LNCAP (cell line): ENCODE measurements at regions not wholly inside any gene's neighbourhood (a gene's known extent, or its start where the extent isn't known, plus 50 kb on each side); places are given as distances from the start of the nearest gene placed in this dataset.

ENCODE experiments used
- TF ChIP-seq, protein P1 (sequence below): fragments of 450-650 bp; IDR thresholded peaks from 2 replicates; pipeline ENCODE4 v1.5.1; 2017; ENCODE audit warnings: mild to moderate bottlenecking

DNA sequence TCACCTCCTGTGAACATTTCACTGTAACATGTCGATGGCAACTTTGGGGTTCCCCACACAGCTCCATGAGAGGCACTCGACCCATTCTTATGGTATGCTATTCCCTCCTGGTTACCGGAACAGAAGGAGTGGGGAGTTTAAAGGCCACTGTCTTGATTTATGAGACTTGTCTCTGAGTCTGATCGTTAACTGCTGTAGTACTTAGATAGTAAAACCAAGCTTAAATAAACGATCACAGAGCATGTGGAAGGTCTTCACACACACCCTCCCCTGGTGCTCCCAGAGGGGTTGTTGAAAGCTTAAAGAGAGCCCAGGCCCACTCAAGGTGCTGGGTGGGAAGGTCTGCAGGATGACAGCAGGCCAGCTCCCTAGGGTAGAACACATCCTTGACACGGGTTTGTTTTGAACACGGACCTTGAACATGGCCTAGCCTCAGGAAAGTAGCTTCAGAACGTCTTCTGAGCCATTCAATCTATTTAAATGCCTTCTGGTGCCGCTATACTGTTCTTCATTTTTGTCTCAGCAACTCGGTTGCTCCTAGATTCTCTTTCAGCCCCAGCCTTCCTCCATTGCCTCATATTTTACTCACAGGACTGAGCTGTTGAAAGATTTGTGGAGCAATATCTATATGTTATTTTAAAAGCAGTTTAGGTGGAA, 335.3 kb downstream of the FGFR2 start:
- TF ChIP-seq, protein P1, sequence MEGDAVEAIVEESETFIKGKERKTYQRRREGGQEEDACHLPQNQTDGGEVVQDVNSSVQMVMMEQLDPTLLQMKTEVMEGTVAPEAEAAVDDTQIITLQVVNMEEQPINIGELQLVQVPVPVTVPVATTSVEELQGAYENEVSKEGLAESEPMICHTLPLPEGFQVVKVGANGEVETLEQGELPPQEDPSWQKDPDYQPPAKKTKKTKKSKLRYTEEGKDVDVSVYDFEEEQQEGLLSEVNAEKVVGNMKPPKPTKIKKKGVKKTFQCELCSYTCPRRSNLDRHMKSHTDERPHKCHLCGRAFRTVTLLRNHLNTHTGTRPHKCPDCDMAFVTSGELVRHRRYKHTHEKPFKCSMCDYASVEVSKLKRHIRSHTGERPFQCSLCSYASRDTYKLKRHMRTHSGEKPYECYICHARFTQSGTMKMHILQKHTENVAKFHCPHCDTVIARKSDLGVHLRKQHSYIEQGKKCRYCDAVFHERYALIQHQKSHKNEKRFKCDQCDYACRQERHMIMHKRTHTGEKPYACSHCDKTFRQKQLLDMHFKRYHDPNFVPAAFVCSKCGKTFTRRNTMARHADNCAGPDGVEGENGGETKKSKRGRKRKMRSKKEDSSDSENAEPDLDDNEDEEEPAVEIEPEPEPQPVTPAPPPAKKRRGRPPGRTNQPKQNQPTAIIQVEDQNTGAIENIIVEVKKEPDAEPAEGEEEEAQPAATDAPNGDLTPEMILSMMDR, result no peak

DNA sequence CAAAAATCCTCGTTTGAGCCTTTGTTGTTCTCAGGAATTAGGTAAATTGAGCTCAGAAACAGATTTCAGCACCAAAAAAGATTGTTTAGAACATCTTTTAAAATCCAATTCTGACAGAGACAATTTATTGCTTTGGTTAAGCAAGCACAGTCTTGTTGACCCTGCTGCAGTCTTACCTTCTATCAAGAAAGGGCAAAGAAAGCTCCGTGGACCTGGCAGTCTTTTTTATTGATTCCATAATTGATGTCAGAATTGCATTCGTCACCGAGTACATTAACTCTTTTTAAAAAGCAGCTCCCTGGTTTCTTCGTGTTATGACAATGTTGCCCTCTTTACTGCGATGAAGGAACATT, 334.8 kb downstream of the FGFR2 start:
- TF ChIP-seq, protein P1, result no peak

DNA sequence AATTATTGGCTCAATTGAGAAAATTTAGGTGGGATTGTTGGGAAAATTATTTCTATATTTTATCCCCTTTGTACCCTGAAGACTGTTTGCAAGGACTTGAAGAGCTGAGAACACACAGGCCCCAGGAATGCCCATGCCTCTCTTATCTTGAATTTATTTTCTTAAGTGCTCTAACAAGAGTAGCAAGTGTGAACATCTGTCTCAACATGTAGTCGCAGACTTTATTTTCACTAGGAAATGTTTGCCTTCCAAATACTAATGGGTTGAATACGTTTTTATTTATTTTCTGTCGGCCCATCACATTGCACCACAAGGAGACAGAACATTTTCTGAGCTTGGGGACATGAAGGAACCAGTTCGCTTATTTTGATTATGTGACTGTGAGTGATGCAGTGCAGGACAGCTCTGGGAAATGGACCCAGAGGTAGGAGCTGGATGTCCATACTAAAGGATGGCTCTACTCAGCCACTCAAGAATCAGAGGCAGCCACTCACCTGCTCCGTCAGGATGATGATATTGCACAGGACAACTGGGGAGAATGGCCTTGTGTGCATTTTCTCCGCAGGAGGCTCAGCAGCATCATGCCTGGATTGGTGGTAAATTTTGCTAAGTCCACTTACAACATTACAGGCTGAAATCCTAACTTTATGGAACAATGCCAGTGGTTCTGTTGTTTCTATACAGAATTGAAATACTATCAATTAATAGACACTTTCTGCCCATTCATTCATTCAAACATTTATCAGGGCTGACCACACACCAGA, 332.7 kb downstream of the FGFR2 start:
- TF ChIP-seq, protein P1, result no peak

DNA sequence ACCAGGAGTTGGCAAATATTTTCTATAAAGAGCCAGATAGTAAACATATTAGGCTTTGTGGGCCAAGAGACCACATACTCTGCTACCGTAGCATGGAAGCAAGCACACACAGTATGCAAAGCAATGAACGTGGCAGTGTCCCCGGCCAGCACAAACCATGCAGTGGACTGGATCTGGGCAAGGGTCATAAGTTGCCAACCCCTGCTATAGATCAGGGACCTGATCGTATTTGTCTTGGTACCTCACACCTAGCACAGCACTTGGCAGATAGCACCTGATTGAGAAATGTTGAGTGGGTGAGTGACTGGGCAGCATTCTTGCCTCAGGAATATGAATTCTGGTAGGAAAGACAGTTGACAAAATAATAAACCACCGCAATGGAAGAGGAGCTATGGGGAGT, 331.9 kb downstream of the FGFR2 start:
- TF ChIP-seq, protein P1, result no peak

DNA sequence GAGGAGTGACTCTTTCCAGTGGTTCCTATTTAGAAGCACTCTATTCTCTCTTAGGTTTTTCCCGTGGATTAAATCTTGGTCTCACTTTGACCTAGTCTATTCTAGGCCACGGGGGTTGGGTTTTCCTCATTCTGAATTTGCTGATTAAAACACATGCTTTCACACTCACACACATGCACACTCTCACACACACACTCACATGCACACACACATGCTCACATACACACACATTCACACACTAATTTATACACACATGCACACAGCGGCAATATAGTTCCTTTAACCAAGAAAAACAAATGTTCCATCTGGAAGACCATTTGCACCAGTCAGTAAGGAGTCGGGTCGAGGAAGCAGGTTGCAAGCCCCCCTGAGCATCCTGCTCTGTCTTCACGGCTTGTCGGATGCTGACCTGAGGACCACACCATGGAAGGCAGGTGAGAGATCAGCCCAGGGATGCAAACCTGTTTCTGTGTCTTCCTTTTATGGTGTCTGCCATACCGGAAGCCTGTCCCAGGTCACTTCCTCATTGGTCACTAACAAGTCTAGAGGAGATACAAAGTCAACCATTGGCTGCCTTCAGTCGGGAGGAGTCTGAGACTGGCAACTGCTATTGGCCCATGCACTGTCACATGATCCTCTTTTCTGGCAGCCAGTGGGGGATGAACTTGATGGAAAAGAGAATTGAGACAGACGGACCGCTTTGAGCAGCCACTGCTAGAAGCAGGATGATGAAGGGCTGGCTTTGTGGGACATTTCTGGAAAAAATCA, 330.8 kb downstream of the FGFR2 start:
- TF ChIP-seq, protein P1, result no peak

DNA sequence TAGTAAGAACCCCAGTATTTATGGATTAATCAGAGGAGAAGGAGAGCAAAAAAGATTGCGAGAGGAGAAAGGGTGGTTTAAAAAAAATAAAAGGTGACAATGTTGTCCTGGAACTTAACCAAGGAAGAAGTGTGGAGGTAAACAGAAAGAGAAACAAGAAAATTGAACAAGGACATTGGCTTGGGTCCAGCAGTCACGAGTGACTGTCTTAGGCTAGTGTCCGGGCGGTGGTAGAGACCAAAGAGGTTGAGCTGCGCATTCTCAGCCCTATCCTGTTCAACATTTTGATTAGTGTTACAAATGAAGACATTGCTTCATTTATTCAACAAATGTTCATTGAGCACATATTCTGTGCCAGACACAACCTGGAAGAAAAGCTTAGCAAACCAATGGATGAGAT, 329.9 kb downstream of the FGFR2 start:
- TF ChIP-seq, protein P1, result no peak

DNA sequence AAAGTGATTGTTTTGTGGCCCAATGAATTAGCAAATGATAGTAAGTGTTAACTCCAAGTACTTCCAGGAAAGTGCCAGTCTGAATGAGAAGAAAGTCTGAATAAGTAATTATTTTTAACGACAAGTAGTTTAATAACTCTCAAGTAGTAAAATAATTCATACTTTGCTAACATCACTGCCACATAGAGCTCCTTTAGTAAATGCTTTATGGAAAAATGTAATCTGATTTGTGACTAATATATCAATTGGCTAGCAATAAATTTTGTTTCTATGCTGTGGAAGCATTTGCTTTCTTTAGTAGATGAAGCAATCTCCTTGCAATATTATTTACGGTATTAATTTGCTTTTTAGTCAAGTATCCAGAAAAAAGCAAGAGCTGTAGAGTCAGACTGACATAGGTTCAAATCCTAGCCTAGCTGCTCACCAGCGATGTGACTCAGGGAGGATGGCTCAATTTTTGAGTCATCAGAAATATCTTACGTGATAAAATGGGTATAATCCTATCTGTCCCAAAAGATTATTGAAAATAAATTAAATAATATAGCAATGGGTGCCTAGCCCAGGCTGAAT, 329.3 kb downstream of the FGFR2 start:
- TF ChIP-seq, protein P1, result no peak
